NOMO-1 (cell line): ENCODE measurements at regions not wholly inside any gene's neighbourhood (a gene's known extent, or its start where the extent isn't known, plus 50 kb on each side); places are given as distances from the start of the nearest gene placed in this dataset.

Source experiments
- DNase-seq, 2 experiments: peaks; one replicate each; lab custom pipeline; 2025; ENCODE audit not compliant: unreplicated experiment in 2 of 2; lab: John Stamatoyannopoulos, UW

DNA sequence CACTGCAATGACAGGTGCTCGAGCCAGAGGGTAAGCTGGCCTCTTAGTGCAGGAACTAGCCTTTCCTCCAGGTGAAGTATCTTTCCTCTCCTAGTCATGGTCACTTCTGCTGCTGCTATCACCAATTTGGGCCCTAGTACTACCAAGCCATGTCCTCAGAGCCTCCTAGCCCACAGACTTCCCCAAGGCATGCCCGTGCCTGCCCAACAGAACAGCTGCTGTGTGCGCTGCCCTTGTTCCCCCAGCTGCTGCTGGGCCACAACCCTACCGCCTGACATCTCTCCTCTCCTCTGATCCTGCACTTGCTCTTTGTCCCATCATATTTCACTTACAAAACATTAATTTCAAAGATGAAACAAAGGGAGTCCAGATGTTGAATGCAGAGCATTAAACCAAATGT lies 168.5 kb upstream of the FREM2 start:
- DNase-seq = no peak

DNA sequence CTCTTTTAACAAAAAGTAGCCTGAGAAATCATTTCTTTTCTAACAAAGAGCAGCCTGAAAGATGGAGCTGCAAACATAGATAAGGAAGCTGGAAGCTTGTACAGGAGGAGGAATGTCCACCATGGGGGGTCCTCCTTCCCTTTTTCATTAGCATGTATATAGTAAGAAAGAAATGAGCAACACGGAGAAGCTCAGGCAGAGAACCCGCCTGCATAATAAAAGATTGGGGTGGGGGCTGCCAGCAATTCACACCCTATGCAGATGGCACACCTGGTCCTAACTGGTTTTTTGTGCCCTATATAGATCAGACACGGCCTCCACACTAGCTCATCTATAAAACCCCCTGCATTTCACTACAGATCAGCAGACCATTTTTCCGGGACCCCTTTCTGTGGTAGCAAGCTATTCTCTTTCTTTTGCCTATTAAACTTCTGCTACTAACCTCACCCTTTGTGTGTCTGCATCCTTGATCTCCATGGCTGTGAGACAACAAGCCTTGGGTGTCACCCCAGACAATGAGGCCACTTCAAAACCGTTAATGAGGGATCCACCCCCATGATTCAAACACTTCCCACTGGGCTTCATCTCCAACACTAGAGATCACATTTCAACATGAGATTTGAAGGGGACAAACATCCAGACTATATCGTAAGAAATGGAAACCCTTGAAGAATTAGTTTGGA lies 167.5 kb upstream of the FREM2 start:
- DNase-seq = no peak

DNA sequence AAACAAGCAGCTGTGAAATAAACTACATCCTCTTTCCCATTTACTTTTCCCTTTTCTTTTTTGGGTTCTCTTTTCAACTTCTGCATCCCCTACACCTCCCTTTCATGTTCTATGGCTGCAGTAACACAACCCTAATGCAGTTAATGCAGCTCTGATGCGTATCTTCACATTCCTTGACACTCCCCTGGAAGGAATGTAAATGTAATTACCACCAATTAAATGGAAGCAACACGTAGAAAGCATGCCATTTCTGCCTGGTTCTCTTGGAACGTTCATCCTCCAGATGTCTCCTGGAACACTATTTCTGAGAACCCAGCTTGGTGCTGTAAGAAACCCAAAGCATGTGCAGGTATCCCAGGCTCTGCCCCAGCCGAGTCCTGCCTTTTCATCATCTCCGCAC lies 166.8 kb upstream of the FREM2 start:
- no peak for DNase-seq

DNA sequence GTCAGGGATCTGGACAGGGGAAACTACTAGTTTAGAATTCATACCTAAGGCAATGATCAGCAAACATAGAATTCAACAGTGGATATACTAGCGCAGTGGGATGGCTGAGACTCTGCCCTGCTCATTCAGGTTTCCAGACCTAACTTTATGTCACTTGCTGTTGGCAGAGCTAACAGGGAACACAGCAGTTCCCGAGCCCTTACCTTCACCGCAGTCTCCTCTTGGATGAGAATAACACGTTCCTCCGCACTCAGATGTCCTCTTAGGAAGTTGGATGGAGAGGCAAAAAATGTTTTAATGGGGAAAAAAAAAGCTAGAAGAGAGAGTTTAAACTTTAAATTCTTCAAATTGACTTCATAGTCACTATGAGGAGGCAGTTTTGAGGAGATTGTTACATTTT lies 159.7 kb upstream of the FREM2 start:
- no peak for DNase-seq

DNA sequence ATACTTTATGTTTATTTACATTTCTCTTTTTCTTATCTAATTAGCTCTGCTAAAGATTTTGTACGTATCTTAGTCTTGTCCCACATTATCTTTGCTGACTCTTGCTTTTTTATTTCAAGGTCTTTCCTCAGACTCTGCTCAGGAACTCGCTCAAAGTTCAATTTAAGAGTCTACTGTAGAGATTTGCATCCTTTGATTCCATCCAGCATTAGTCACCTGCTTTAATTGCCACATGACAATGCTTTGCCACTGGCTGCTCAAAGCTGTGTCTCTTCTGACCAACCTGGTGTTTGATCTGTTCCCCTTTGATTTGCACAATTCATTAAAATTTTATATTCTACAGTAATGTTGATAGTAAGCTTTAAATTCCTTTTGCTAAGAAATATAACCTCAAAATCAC lies 157.9 kb upstream of the FREM2 start:
- no peak for DNase-seq

DNA sequence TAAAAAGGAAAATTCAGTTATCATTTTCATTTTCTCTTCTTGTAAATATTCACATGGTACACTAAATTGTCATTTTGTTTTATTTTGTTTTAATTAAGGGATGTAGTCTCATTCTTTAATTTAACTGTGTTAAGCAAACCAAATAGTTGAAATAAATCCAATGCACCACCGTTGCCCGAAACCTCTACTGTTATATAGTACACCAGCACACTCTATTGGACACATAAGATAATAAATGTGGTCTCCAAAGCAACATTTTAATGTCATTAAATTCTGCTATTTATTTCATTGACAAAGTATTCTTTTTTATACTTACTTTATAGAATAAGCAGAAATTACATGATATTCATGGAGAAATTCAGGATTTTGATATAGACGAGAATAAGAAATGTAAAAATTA lies 156.4 kb upstream of the FREM2 start:
- DNase-seq = no peak

DNA sequence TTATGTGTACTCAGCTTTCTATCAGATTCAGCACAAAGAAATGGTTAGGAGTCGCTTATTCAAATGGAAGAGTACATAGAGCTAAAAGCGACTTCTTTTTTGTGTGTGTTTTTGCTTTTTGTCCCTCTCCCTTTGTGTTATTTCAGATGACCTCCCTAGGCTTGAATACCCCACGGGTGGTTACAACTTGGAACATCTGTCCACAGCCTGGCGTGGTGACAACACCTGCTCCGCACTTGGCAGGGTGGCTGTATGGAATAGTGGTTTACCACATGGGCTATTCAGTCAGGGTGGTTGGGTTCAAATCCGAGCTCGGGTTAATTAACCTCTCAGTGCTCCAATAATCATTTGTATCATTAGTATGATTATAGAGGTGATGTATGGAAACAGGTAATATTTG lies 151.6 kb upstream of the FREM2 start:
- DNase-seq = no peak

DNA sequence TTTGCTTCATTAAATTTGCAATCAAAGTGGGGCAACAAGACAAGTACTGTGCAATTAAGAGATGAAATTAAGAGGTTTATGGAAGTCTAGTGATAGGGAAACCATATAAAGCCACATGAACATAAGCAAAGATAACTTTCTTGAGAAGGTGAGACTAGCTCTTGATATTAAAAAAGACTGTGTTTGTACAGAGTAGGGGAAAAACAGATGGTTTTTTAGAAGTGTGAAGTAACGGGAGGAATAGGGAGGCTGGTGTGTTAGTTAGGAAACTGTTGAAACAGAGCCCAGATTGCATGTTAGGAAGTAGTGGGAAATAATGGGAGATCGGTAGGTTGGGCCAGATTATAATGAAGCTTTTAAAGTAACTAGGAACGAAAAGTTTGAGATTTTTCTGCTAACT lies 149.8 kb upstream of the FREM2 start:
- no peak for DNase-seq

DNA sequence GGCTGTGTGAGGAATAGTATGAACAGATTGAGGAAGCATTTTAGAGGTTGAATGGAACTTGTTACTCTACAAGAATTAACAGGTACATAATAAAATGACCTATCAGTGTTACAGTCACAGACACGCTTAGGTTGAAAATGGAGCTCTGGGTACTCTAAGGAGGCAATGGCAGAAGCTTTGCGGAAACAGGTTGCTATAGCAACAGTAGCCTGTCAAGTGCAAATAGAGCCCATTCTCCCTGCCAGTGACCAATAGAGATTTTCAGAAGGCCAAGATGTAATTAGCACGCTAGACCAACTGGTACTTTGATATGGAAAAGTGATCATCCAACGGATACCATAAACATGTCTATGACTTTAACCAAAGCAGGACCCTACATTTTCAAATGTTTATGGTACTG lies 148.5 kb upstream of the FREM2 start:
- DNase-seq = no peak

DNA sequence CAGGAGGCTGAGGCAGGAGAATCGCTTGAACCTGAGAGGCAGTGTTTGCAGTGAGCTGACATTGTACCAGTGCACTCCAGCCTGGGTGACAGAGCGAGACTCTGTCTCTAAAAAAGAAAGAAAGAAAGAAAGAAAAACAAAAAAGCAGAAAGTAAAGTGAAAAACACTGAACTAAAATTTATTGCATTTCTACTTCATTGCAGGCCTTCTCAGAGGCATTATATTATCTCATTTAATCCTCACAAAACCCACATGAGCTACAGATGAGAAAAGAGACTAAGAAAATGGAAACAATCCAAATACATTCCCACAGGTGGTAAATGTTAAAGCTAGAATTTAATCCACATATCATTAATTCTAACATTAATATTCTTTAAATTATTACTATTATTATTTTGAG lies 147.2 kb upstream of the FREM2 start:
- no peak for DNase-seq

DNA sequence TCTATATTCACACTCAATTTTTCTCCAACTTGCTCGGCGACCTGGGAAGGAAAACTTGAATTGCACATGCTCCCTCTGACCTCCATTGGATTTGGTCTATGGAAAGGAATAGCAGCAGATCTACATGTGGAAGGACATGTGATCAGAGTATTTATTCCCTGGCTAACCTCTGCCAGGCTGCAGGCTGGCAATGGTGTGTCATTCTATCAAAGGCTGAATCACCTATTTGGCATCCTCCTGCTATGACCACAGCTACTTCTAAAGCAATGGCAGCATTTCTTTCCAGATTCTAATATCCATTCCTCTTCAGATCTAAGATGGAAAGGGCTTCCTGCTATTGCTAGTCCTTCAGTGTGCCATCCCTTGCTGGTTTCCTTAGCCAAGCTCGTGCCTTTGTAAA lies 144.3 kb upstream of the FREM2 start:
- DNase-seq = no peak

DNA sequence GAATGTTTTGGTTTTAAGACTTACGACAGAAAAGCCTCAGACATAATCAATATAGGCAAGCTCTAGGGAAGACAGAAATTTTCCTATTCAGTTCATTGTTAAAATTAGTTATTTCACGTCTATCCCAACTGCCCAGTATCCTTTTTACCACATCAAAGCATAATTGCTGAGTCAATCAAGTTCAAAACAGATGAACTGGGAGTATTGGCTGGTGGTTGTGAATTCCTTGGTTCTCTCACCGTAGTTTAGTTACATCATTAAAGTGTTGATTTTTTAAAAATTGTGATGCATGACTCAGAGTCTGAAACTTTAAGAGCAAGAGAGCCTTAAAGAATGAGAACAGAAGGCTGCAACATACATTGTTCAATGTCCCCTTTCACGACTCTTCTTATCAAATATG lies 143.3 kb upstream of the FREM2 start:
- DNase-seq = no peak

DNA sequence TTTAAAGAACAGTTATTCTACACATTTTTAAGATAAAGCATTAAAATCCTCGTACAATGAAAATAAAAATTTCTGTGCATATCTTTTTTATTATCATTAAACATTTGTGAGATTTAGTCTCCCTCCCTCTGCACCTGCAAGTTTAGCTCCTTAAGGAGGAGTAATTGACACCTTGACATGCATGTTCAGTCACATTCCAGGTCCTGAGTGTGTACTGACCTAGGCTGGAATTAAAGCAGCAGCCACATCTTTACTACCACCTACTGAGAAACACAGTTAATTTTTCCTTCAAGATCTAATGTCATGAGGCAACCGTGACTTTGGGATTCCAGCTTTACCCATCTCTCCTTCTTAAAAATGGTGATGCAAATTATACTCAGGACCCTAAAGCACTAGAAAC lies 123.1 kb upstream of the FREM2 start:
- DNase-seq = no peak

DNA sequence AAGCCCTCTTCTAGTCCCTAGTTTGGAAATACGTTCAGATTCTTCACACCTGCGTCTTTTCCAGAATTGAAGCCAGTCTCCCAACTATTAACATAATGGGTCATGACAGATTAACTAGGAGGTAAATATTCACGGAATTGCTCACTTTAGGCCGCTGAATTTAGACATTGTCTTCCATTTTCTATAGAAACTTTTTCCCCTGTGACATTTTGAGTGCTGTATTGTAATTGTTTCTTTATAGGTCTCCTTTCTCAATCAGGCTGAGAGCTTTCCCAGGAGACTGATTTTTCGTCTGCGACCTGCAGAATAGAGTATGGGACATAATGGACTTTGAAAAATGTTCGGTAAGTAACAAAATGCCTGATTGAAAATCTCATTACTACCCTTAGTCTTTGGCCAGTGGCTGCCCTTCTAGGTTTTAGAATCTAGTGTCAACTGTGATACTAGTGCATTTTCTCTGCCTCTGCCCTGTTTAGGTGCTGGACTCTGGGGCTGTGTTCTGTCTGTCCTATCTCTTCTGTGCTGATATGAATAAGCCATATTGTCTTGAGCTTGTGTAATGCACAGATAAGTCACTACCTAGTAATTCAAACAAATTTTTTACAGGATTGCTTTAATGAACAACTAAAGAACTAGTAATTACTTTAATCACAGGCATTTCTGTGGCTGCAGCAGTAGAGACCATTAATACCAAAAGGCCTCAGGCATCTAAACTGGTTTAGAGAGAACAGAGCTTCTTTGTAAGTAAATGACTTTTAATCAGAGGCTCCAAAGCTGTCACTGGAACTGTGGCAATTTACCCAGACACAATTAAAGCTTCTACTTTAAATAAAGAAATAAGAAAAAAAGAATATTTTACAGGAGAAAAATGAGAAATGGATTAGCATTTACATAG lies 122.4 kb upstream of the FREM2 start:
- no peak for DNase-seq

DNA sequence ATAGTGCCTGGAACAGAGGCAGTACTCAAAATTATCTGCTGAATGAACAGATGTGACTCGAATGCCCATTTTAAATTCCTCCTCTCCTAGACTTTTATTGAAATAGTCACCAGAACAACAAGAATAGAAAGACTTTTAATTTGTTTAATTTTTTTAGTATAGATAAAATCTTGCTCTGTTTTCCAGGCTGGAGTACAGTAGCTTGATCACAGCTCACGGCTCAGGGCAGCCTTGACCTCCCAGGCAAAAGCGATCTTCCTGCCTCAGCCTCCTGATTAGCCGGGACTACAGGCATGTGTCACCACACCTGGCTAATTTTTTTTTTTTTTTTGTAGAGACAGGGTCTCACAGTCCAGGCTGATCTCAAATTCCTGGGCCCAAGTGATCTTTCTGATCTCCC lies 120.9 kb upstream of the FREM2 start:
- DNase-seq = no peak

DNA sequence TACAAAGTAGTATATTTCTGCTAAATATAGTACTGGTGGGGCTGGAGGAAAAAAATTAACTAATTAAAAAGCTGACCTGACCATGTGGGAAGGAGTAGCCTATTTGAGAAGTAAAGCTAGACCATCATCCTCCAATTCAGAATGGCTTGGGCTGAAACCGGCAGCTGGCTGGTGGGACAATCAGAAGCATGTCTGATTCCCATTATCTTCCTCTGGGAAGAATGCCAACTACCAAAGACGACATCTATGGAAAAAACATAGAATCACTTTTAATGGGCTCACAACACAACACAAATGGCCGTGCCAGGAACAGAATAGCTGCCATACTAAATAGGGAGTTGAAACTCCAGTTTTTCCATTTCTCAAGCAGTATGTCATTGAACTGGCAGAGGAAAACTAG lies 120.4 kb upstream of the FREM2 start:
- no peak for DNase-seq

DNA sequence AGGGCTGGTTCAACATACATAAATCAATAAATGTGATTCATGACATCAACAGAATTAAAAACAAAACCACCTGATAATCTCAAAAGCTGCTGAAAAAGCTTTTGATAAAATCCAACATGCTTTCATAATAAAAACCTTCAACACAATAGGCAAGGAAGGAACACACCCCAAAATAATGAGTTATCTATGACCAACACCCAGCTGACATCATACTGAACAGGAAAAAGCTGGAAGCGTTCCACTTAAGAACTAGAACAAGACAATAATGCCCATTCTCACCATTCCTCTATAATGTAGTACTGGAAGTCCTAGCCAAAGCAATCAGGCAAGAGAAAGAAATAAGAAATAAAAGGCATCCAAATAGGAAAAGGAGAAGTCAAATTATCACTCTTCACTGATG lies 116.2 kb upstream of the FREM2 start:
- no peak for DNase-seq

DNA sequence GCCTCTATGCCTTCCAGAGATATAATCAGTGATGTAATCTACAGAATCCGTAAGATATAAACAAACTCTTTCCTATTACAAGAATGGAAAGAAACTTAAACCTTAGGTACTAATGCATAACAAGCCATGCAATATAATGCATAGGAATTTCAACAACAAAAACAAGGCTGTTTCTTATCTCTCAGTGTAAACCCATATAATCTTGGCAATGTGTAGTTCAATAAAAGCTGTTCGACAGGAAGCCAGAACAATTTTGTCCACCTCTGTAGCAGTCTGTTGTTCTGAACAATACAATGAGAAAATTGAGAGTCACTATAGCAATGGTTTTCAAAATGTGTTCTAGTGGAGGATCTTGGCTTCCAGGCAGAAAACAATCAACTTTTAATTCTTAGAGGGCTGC lies 111.5 kb upstream of the FREM2 start:
- no peak for DNase-seq

DNA sequence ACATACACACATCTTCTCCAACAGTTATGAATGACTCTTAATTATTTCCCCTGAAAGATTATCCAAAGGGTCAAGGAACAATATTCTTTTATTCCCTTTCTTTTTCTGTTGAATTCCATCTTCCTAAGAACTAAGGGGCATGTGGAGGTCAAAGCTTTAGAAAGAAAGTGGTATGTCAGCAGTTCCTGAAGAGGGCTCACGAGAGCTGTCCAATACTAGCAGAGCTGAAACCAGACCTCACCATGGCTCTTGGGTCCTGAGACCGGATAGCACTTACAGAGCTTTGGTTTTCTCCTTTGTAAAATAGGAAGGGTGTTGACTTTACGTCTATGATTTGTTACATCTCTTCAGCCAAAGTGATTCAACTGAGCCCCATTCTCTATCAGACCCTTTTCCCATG lies 109.8 kb upstream of the FREM2 start:
- DNase-seq = no peak

DNA sequence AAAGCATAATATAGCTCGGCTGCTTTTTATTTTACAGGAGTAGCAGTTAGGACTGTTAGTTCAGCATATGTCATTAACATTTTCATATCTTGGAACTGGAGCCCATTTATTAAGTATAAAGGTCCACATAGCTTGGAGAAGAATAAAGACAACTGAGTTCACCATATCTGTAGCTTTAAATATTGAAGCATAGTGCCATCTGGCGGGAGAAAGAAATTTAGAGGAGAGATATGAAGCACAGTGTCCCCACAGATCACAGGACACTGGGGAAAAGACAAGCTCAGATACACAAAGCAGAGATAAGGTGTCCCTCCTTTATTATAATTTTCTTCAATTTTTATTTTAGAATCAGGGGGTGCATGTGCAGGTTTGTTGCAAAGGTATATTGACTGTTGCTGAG lies 104.7 kb upstream of the FREM2 start:
- peak in 1 of 2 experiments; percentile 5 for DNase-seq

DNA sequence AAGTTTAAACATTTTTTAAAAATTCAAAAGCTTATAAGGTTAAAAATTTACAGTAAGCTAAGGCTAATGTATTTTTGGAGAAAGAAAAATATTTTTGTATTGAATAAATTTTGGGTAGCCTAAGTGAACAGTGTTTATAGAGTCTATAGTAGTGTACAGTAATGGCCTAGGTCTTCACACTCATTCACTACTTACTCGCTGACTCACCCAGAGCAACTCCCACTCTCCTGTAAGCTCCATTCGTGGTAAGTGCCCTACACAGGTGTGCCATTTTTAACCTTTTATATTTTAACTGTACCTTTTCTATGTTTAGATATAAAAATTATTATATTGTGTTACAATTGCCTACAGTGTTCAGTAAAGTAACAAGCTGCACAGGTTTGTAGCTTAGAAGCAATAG lies 96.6 kb upstream of the FREM2 start:
- DNase-seq = no peak

DNA sequence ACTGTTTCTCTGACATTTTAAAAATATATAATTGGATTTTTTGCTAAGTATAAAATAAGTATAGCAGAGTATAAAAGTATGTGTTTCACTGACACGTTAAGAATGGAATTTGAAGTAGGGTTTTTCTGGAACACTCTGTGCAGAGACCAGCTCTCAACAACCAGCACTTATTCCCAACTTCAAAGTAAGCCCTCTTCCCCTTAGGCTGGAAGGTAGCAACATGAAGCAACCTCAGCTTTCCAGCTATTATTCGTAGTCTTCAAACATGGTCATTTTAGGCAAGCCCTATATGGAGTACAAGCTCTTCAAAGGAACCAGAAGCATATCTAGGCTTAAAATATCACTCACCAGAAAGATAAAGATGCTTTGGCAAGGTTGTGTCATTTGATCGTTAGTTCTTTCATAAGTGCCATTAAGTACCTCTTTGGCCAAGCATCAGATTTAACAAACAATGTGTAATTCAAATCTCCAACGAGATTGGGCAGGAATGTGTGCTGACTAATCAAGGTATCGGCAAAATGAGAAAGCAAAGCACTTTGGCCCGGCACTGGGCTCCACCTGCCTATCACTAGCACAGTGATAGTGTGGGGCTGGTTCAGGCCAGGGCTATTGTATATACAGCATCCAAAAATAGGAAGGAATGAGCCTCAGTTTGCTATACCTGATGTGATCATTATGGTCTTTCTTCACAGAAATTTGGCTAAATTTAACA lies 95.9 kb upstream of the FREM2 start:
- DNase-seq = no peak
